ENCODE measurements at regions not wholly inside any gene's neighbourhood (a gene's known extent, or its start where the extent isn't known, plus 50 kb on each side); places are given as distances from the start of the nearest gene placed in this dataset.

DNA sequence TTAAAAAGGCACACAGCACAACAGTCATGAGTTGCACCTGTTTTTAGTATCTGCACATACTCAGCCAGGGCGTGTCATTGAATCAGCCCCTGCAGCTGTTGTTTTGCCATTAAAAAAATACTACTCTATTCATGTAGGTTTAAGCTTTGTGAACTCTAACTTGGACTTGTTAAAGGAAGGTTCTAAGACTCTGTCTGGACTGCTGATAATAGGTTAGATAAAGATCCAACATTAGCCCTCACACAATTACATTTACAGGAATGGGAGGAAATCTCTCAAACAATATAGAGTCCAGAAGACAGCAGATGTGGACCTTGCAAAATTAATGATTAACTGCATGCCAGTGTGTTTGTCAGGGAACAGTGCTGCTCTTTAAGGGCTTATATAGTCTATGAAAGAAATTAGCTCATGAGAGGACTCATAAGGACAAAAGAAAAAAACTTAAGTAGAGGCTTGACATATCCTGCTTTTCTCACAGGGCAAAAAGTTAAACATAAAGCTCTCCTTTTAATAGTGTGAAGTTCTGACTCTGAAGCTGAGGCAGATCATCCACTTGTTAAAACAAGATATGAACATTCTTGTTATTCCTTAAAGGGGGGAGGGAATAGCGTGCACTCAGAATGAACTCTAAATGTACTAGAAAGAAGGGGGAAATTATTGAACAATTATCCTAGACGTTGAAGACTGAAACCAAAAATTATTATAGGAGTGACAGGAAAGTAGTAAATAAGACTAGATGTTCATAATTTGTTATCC lies 243.6 kb downstream of the NDFIP2 start (continued):
- TF ChIP-seq, protein P1, sequence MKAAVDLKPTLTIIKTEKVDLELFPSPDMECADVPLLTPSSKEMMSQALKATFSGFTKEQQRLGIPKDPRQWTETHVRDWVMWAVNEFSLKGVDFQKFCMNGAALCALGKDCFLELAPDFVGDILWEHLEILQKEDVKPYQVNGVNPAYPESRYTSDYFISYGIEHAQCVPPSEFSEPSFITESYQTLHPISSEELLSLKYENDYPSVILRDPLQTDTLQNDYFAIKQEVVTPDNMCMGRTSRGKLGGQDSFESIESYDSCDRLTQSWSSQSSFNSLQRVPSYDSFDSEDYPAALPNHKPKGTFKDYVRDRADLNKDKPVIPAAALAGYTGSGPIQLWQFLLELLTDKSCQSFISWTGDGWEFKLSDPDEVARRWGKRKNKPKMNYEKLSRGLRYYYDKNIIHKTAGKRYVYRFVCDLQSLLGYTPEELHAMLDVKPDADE (IDR thresholded peaks at IDR 0.05): no peak

DNA sequence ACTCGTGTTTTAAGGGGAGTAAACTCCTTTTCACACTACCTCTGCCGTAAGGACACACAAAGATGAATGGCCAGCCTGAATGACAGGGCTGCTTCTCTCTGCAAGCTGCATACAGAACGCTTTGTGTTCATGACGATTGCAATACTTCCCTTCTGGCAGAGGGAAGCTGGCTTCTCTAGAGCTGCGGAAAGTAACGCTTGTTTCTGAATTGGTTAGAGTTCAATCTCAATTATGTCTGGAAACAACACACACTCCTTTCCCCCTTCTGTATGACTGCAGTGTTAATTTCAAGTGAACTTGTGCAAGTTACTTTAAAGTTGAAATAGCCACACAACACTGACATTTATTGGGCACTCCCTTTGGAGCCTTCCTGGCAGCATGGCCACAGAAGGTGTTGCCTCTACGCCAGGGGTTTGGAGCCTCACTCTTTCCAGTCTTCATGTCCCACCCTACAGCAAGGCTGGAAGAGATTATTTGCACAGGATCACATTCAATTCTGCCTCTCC lies 242.6 kb downstream of the NDFIP2 start:
- Histone ChIP-seq H3K4me1 (ENCODE audit: insufficient read depth) (no peaks in the 10 kb centered on the region), H3K4me2 (no peak overlapping the region), H3K27me3 (ENCODE audit: insufficient read depth) (no peaks in the 10 kb centered on the region), H3K36me3 (ENCODE audit: insufficient read depth) (no peaks in the 10 kb centered on the region), H3K79me2 (replicated peaks; ENCODE audit: insufficient read depth) (no peaks in the 10 kb centered on the region), H3K27ac (ENCODE audit: low read depth) (no peak overlapping the region), H4K20me1 (replicated peaks; ENCODE audit: insufficient read depth) (no peaks in the 10 kb centered on the region), H3K4me3 (no peak overlapping the region), H3F3A (replicated peaks; ENCODE audit: low read depth) (no peaks in the 10 kb centered on the region), H3K9me2 (ENCODE audit: insufficient read depth) (no peaks in the 10 kb centered on the region; the same call in 1 of the 2 replicates), H2AFZ (no peak overlapping the region)
- H3K4me1 Mint-ChIP-seq: peaks cover 7% of the 10 kb centered on the region; the same call in 2 of the 3 replicates
- no peak overlapping the region for H3K4me3 Mint-ChIP-seq
- ATAC-seq: no peak
- no peaks in the 10 kb centered on the region for H3K27me3 Mint-ChIP-seq (ENCODE audit: insufficient read depth, low read depth, poor library complexity)
- H3K9me3 Mint-ChIP-seq: no peaks in the 10 kb centered on the region
- DNase-seq (ENCODE audit: low spot score): no peak
- H3K36me3 Mint-ChIP-seq (ENCODE audit: low read depth): no peaks in the 10 kb centered on the region
- H3K27ac Mint-ChIP-seq: no peak overlapping the region
- no peak for TF ChIP-seq ZNF114 (CRISPR knock-in tag; IDR thresholded peaks at IDR 0.05)
- TF ChIP-seq, protein P2, sequence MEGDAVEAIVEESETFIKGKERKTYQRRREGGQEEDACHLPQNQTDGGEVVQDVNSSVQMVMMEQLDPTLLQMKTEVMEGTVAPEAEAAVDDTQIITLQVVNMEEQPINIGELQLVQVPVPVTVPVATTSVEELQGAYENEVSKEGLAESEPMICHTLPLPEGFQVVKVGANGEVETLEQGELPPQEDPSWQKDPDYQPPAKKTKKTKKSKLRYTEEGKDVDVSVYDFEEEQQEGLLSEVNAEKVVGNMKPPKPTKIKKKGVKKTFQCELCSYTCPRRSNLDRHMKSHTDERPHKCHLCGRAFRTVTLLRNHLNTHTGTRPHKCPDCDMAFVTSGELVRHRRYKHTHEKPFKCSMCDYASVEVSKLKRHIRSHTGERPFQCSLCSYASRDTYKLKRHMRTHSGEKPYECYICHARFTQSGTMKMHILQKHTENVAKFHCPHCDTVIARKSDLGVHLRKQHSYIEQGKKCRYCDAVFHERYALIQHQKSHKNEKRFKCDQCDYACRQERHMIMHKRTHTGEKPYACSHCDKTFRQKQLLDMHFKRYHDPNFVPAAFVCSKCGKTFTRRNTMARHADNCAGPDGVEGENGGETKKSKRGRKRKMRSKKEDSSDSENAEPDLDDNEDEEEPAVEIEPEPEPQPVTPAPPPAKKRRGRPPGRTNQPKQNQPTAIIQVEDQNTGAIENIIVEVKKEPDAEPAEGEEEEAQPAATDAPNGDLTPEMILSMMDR (conservative IDR thresholded peaks at IDR 0.05; ENCODE audit: low read depth in 2 of 2): no peak
- TF ChIP-seq ZNF331 (CRISPR knock-in tag; IDR thresholded peaks at IDR 0.05; ENCODE audit: low read depth): no peak
- no peak for TF ChIP-seq CREB1 (CRISPR knock-in tag; IDR thresholded peaks at IDR 0.05; ENCODE audit: low read depth)
- TF ChIP-seq EZH2 (IDR thresholded peaks at IDR 0.05; ENCODE audit: low read depth, unreplicated experiment): no peak
- TF ChIP-seq POLR2AphosphoS5 (IDR thresholded peaks at IDR 0.05; ENCODE audit: low read depth): no peak
- no peak for TF ChIP-seq STAT1 (IDR thresholded peaks at IDR 0.05; ENCODE audit: unreplicated experiment)
- TF ChIP-seq EZH2phosphoT487 (IDR thresholded peaks at IDR 0.05; ENCODE audit: unreplicated experiment): no peak
- no peak for TF ChIP-seq NANOG (IDR thresholded peaks at IDR 0.05; ENCODE audit: borderline replicate concordance)
- TF ChIP-seq, protein P1 (IDR thresholded peaks at IDR 0.05): no peak
- TF ChIP-seq, protein P3, sequence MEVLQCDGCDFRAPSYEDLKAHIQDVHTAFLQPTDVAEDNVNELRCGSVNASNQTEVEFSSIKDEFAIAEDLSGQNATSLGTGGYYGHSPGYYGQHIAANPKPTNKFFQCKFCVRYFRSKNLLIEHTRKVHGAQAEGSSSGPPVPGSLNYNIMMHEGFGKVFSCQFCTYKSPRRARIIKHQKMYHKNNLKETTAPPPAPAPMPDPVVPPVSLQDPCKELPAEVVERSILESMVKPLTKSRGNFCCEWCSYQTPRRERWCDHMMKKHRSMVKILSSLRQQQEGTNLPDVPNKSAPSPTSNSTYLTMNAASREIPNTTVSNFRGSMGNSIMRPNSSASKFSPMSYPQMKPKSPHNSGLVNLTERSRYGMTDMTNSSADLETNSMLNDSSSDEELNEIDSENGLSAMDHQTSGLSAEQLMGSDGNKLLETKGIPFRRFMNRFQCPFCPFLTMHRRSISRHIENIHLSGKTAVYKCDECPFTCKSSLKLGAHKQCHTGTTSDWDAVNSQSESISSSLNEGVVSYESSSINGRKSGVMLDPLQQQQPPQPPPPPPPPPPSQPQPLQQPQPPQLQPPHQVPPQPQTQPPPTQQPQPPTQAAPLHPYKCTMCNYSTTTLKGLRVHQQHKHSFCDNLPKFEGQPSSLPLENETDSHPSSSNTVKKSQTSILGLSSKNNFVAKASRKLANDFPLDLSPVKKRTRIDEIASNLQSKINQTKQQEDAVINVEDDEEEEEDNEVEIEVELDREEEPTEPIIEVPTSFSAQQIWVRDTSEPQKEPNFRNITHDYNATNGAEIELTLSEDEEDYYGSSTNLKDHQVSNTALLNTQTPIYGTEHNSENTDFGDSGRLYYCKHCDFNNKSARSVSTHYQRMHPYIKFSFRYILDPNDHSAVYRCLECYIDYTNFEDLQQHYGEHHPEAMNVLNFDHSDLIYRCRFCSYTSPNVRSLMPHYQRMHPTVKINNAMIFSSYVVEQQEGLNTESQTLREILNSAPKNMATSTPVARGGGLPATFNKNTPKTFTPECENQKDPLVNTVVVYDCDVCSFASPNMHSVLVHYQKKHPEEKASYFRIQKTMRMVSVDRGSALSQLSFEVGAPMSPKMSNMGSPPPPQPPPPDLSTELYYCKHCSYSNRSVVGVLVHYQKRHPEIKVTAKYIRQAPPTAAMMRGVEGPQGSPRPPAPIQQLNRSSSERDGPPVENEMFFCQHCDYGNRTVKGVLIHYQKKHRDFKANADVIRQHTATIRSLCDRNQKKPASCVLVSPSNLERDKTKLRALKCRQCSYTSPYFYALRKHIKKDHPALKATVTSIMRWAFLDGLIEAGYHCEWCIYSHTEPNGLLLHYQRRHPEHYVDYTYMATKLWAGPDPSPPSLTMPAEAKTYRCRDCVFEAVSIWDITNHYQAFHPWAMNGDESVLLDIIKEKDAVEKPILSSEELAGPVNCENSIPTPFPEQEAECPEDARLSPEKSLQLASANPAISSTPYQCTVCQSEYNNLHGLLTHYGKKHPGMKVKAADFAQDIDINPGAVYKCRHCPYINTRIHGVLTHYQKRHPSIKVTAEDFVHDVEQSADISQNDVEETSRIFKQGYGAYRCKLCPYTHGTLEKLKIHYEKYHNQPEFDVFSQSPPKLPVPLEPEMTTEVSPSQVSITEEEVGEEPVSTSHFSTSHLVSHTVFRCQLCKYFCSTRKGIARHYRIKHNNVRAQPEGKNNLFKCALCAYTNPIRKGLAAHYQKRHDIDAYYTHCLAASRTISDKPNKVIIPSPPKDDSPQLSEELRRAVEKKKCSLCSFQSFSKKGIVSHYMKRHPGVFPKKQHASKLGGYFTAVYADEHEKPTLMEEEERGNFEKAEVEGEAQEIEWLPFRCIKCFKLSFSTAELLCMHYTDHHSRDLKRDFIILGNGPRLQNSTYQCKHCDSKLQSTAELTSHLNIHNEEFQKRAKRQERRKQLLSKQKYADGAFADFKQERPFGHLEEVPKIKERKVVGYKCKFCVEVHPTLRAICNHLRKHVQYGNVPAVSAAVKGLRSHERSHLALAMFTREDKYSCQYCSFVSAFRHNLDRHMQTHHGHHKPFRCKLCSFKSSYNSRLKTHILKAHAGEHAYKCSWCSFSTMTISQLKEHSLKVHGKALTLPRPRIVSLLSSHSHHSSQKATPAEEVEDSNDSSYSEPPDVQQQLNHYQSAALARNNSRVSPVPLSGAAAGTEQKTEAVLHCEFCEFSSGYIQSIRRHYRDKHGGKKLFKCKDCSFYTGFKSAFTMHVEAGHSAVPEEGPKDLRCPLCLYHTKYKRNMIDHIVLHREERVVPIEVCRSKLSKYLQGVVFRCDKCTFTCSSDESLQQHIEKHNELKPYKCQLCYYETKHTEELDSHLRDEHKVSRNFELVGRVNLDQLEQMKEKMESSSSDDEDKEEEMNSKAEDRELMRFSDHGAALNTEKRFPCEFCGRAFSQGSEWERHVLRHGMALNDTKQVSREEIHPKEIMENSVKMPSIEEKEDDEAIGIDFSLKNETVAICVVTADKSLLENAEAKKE (CRISPR knock-in tag; IDR thresholded peaks at IDR 0.05): no peak

Measured in GM23338 (cell line).